Choroid plexus epithelial cell (primary cell): ENCODE measurements at regions not wholly inside any gene's neighbourhood (a gene's known extent, or its start where the extent isn't known, plus 50 kb on each side); places are given as distances from the start of the nearest gene placed in this dataset.

Experiments used
- DNase-seq: peaks from one replicate; pipeline ENCODE4 v3.0.0-alpha.2; 2010; ENCODE audit warnings: low read depth
- H3K4me3 ChIP-seq: 2 replicates; pipeline ENCODE4 v1.5.1; 2011; ENCODE audit warnings: low read depth, mild to moderate bottlenecking, control low read depth, low read length, moderate library complexity
- CTCF ChIP-seq: conservative IDR thresholded peaks from 2 replicates; pipeline ENCODE4 v1.5.1; 2011; ENCODE audit warnings: low read depth, mild to moderate bottlenecking, control low read depth, inconsistent platforms, low read length, moderate library complexity

DNA sequence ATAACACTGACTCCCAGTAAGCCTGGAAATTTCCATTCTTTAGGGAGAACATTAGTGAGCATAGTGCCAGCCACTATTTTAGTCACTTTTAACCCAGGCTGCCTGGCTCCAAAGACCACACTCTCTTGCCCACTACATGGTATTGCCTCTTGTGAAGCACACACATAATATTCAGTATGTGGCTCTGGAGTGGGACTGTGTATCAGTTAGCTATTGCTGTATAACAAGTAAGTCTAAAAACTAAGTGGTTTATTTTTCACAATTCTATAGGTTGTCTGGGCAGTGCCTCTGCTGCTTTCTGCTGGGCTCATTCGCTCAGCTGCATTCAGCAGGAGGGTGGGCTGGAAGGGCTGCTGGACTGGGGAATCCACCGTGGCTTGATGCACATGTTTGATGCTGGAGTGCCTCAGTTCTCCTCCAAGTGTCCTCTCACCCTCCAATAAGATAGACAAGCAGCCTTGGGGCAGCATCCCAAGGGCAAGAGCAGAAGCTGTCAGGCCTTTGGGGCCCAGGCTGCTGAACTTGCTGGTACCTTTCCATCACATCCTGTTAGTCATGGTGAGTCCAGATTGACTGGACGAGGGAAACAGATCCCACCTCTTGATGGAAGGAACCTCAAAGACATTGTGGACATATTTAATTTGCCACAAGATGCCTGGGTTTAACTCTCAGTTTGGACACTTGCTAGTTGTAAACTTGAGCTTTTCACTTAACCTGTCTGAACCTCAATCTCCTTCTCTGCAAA, 66.6 kb upstream of the TLE3 start:
- no peak for DNase-seq
- no peak for TF ChIP-seq CTCF
- no peak overlapping the region for H3K4me3 ChIP-seq

- no peak overlapping the region for H3K4me3 ChIP-seq
- TF ChIP-seq CTCF, result no peak
- no peak for DNase-seq
Observed at GRCh38 chr15:70160803-70161565, 63.3 kb upstream of the TLE3 start.

DNA sequence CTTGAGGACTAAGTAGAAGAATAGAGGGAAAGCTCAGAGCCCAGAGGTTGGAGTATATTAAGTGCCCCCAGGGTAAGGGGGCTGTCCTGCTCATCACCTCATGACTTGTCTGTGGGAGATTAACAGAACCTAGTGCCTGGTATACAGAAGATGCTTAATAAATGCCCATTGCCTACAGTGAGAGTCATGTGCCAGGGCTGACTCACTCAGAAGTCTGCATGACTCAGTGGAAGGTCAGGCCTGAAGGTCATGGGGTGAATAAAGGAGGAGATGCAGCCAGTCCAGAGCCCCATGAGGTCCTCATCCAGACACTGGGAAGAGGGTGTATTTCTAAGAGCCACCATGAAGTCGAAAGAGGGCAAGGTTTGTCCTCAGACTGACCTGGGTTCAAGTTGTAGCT, 62.5 kb upstream of the TLE3 start:
- DNase-seq, result peak; percentile 42
- no peak for TF ChIP-seq CTCF
- no peak overlapping the region for H3K4me3 ChIP-seq

GRCh38 chr15:70159713-70160009, 61.9 kb upstream of the TLE3 start:
- TF ChIP-seq CTCF, result no peak
- no peak for DNase-seq
- no peak overlapping the region for H3K4me3 ChIP-seq

- no peak for TF ChIP-seq CTCF
- no peak overlapping the region for H3K4me3 ChIP-seq
- DNase-seq, result no peak
Observed at GRCh38 chr15:70159001-70159712, 61.4 kb upstream of the TLE3 start.

GRCh38 chr15:70158309-70159000, 60.7 kb upstream of the TLE3 start:
- no peak for TF ChIP-seq CTCF

More at GRCh38 chr15:70158309-70159000, 60.7 kb upstream of the TLE3 start:
- no peak overlapping the region for H3K4me3 ChIP-seq
- no peak for DNase-seq
